ENCODE measurements at regions not wholly inside any gene's neighbourhood (a gene's known extent, or its start where the extent isn't known, plus 50 kb on each side); places are given as distances from the start of the nearest gene placed in this dataset.
"Not testable (repeated sequence)": the region's sequence is repeated elsewhere in the genome, so short reads cannot be mapped to it uniquely, and the experiment has no call there.

- not testable (repeated sequence) for DNase-seq
These were observed 775.1 kb upstream of the TPTE start for GRCh38 chr21:9746311-9746710.

GRCh38 chr21:9746831-9747606 lies 774.4 kb upstream of the TPTE start:
- not testable (repeated sequence) for DNase-seq

GRCh38 chr21:9747870-9748269 lies 773.5 kb upstream of the TPTE start:
- not testable (repeated sequence) for DNase-seq

GRCh38 chr21:9748451-9748850 lies 772.9 kb upstream of the TPTE start:
- DNase-seq = not testable (repeated sequence)

- not testable (repeated sequence) for DNase-seq
These were observed 771.6 kb upstream of the TPTE start for GRCh38 chr21:9749741-9750230.

- no peak for DNase-seq
These were observed 770.9 kb upstream of the TPTE start for GRCh38 chr21:9750341-9751086.

- DNase-seq = not testable (repeated sequence)
These were observed 770.2 kb upstream of the TPTE start for GRCh38 chr21:9751087-9751585.

GRCh38 chr21:9752028-9752427 lies 769.4 kb upstream of the TPTE start:
- not testable (repeated sequence) for DNase-seq

GRCh38 chr21:9753441-9753840 lies 767.9 kb upstream of the TPTE start:
- not testable (repeated sequence) for DNase-seq

GRCh38 chr21:9753943-9754342 lies 767.4 kb upstream of the TPTE start:
- no peak for DNase-seq

GRCh38 chr21:9754434-9754833 lies 766.9 kb upstream of the TPTE start:
- DNase-seq = not testable (repeated sequence)

- DNase-seq = no peak
These were observed 765.8 kb upstream of the TPTE start for GRCh38 chr21:9755611-9756010.

GRCh38 chr21:9756677-9757076 lies 764.7 kb upstream of the TPTE start:
- DNase-seq = no peak

- not testable (repeated sequence) for DNase-seq
These were observed 764.3 kb upstream of the TPTE start for GRCh38 chr21:9757118-9757517.

GRCh38 chr21:9757572-9757971 lies 763.8 kb upstream of the TPTE start:
- DNase-seq = not testable (repeated sequence)

- no peak for DNase-seq
These were observed 763.2 kb upstream of the TPTE start for GRCh38 chr21:9758141-9758540.

GRCh38 chr21:9758888-9759287 lies 762.5 kb upstream of the TPTE start:
- no peak for DNase-seq

- no peak for DNase-seq
These were observed 761.4 kb upstream of the TPTE start for GRCh38 chr21:9759972-9760371.

GRCh38 chr21:9760398-9761074 lies 760.8 kb upstream of the TPTE start:
- no peak for DNase-seq

GRCh38 chr21:9763306-9763705 lies 758.1 kb upstream of the TPTE start:
- DNase-seq = no peak

- no peak for DNase-seq
These were observed 757.6 kb upstream of the TPTE start for GRCh38 chr21:9763807-9764206.

GRCh38 chr21:9764294-9764693 lies 757.1 kb upstream of the TPTE start:
- not testable (repeated sequence) for DNase-seq

GRCh38 chr21:9765538-9765937 lies 755.8 kb upstream of the TPTE start:
- not testable (repeated sequence) for DNase-seq

Data from NCI-H1694 (cell line).